ENCODE measurements at regions not wholly inside any gene's neighbourhood (a gene's known extent, or its start where the extent isn't known, plus 50 kb on each side); places are given as distances from the start of the nearest gene placed in this dataset.

- Histone ChIP-seq H3K27me3 (no peaks in the 10 kb centered on the region), H3K4me3 (no peak overlapping the region), H3K9me3 (no peaks in the 10 kb centered on the region), H3K36me3 (no peaks in the 10 kb centered on the region), H3K27ac (no peak overlapping the region), H3K4me1 (peaks cover 0 to 7% (median 0%) of the 10 kb centered on the region in 4 donors)
- whole genome bisulfite sequencing, 5 donors: 43 to 61% (median 49%) methylated on average over 2 of the region's 2 CpGs
- intact Hi-C loops (cut with DNase I; ENCODE audit: low total_unique reads): no loop called here
- DNase-seq: no peak
- TF ChIP-seq CTCF (IDR thresholded peaks at IDR 0.05) (no peak), POLR2A (IDR thresholded peaks at IDR 0.05) (no peak), POLR2AphosphoS5 (IDR thresholded peaks at IDR 0.05) (no peak), EP300 (IDR thresholded peaks at IDR 0.05) (no peak)
Measured at GRCh38 chr4:144399927-144400326, 246.0 kb upstream of the HHIP start.

GRCh38 chr4:144402176-144402575 is 243.8 kb upstream of the HHIP start:
- DNase-seq: no peak
- Histone ChIP-seq H3K4me3 (no peak overlapping the region), H3K36me3 (no peaks in the 10 kb centered on the region), H3K27me3 (no peaks in the 10 kb centered on the region), H3K9me3 (no peaks in the 10 kb centered on the region), H3K27ac (no peak overlapping the region), H3K4me1 (peaks cover 0 to 7% (median 0%) of the 10 kb centered on the region in 4 donors)
- TF ChIP-seq POLR2A (IDR thresholded peaks at IDR 0.05) (no peak), POLR2AphosphoS5 (IDR thresholded peaks at IDR 0.05) (no peak), CTCF (IDR thresholded peaks at IDR 0.05) (no peak)
- WGBS, 5 donors: 56 to 71% (median 66%) methylated on average over 2 of the region's 2 CpGs
- intact Hi-C loops (cut with DNase I; ENCODE audit: low total_unique reads): no loop called here

- H3K36me3 ChIP-seq: no peaks in the 10 kb centered on the region
- no peak for DNase-seq
- H3K27me3 ChIP-seq: no peaks in the 10 kb centered on the region
- TF ChIP-seq POLR2AphosphoS5 (IDR thresholded peaks at IDR 0.05) (no peak), POLR2A (IDR thresholded peaks at IDR 0.05) (no peak), CTCF (IDR thresholded peaks at IDR 0.05) (no peak), EP300 (IDR thresholded peaks at IDR 0.05) (no peak)
- no peak overlapping the region for H3K27ac ChIP-seq
- 54 to 74% (median 67%) methylated on average over 1 of the region's 1 CpG for WGBS, 5 donors
- no peaks in the 10 kb centered on the region for H3K9me3 ChIP-seq
- no peak overlapping the region for H3K4me3 ChIP-seq
- peaks cover 0 to 7% (median 0%) of the 10 kb centered on the region in 4 donors for H3K4me1 ChIP-seq
- intact Hi-C loops (cut with DNase I; ENCODE audit: low total_unique reads): no loop called here
Measured at GRCh38 chr4:144402999-144403398, 243.0 kb upstream of the HHIP start.

GRCh38 chr4:144403893-144404292 is 242.1 kb upstream of the HHIP start:
- WGBS, 5 donors: 49 to 78% (median 71%) methylated on average over 1 of the region's 1 CpG
- intact Hi-C loops (cut with DNase I; ENCODE audit: low total_unique reads): no loop called here
- no peaks in the 10 kb centered on the region for H3K9me3 ChIP-seq

More at GRCh38 chr4:144403893-144404292, 242.1 kb upstream of the HHIP start:
- H3K27ac ChIP-seq: no peak overlapping the region
- no peaks in the 10 kb centered on the region for H3K27me3 ChIP-seq
- peak in 1 of 2 donors; percentile 16 for DNase-seq
- H3K36me3 ChIP-seq: no peaks in the 10 kb centered on the region
- no peak overlapping the region for H3K4me3 ChIP-seq
- peaks cover 0 to 7% (median 0%) of the 10 kb centered on the region in 4 donors for H3K4me1 ChIP-seq
- TF ChIP-seq POLR2AphosphoS5 (IDR thresholded peaks at IDR 0.05) (no peak), POLR2A (IDR thresholded peaks at IDR 0.05) (no peak), CTCF (IDR thresholded peaks at IDR 0.05) (no peak), EP300 (IDR thresholded peaks at IDR 0.05) (no peak)
